ENCODE measurements at regions not wholly inside any gene's neighbourhood (a gene's known extent, or its start where the extent isn't known, plus 50 kb on each side); places are given as distances from the start of the nearest gene placed in this dataset.

DNA sequence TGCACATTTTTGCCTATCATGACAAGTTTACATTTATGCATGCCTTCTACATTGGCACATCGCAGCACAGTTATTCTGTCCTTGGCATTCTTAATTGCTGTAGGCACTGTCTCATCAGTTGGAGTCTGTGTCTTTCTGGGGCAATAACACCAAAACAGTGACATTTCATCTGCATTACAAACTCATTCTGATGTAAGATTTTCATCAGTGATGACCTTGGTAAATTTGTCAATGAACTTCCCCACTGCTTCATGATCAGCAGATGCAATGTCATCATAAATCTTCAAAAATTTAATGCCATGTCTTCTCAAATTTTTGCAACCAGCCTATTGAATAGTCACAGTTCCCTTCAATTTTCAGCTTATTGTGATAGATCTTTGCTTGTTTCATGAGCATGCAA, 85.5 kb downstream of the CAPZA3 start:
- TF ChIP-seq, protein P1, sequence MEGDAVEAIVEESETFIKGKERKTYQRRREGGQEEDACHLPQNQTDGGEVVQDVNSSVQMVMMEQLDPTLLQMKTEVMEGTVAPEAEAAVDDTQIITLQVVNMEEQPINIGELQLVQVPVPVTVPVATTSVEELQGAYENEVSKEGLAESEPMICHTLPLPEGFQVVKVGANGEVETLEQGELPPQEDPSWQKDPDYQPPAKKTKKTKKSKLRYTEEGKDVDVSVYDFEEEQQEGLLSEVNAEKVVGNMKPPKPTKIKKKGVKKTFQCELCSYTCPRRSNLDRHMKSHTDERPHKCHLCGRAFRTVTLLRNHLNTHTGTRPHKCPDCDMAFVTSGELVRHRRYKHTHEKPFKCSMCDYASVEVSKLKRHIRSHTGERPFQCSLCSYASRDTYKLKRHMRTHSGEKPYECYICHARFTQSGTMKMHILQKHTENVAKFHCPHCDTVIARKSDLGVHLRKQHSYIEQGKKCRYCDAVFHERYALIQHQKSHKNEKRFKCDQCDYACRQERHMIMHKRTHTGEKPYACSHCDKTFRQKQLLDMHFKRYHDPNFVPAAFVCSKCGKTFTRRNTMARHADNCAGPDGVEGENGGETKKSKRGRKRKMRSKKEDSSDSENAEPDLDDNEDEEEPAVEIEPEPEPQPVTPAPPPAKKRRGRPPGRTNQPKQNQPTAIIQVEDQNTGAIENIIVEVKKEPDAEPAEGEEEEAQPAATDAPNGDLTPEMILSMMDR (IDR thresholded peaks at IDR 0.05; ENCODE audit: insufficient read depth, low read depth, low read length) = no peak
- no peak for TF ChIP-seq EZH2 (IDR thresholded peaks at IDR 0.05; ENCODE audit: insufficient read depth, low read length)

All from astrocyte (in vitro differentiated cells and primary cell).